ENCODE measurements at regions not wholly inside any gene's neighbourhood (a gene's known extent, or its start where the extent isn't known, plus 50 kb on each side); places are given as distances from the start of the nearest gene placed in this dataset.

DNA sequence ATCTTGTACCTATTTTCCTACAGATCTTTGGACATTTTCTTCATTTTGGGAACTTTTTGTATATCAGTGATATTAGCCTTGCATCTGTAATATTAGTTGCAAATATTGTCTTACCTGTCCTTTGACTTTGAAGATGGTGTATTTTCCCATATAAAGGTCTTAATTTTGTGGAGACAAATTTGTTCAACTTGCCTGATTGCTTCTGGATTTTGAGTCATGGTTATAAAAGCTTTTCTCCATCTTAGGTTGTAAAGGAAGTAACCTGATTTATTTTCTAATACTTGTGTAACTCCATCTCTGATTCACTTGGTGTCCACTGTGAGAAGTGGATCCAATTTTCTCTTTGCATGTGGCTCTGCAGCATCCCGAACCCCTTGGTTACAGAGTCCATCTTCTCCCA, 97.7 kb upstream of the OTOS start:
- Histone ChIP-seq H3K4me3 (replicated peaks; ENCODE audit: low read depth, low read length) (no peak overlapping the region), H3K36me3 (ENCODE audit: control insufficient read depth, insufficient read depth, low read length) (no peaks in the 10 kb centered on the region), H3K27me3 (replicated peaks; ENCODE audit: control insufficient read depth, insufficient read depth, low read length) (no peaks in the 10 kb centered on the region)
- no peak for DNase-seq (ENCODE audit: extremely low read depth, insufficient read length)
- TF ChIP-seq, protein P1, sequence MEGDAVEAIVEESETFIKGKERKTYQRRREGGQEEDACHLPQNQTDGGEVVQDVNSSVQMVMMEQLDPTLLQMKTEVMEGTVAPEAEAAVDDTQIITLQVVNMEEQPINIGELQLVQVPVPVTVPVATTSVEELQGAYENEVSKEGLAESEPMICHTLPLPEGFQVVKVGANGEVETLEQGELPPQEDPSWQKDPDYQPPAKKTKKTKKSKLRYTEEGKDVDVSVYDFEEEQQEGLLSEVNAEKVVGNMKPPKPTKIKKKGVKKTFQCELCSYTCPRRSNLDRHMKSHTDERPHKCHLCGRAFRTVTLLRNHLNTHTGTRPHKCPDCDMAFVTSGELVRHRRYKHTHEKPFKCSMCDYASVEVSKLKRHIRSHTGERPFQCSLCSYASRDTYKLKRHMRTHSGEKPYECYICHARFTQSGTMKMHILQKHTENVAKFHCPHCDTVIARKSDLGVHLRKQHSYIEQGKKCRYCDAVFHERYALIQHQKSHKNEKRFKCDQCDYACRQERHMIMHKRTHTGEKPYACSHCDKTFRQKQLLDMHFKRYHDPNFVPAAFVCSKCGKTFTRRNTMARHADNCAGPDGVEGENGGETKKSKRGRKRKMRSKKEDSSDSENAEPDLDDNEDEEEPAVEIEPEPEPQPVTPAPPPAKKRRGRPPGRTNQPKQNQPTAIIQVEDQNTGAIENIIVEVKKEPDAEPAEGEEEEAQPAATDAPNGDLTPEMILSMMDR (IDR thresholded peaks at IDR 0.05; ENCODE audit: insufficient read depth, low read length, poor library complexity, severe bottlenecking), result no peak

DNA sequence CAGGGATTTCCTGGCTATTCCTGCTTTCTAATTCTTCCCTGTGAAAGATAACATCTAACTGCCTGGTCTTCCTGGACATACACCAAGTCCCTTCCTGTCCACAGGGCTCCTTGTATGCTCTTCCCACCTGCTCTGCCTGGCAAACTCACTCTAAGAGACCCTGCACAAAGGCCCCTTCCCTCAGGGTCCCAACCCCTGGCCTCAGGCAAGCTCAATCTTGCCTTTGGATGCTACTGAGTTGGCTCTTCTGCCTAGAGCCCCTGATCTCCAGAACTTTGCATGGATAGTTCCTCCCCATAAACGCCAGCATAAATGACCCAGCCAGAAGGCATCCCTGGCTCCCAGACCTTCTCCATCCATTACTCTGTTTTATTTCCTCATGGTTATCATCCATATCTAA, 98.3 kb upstream of the OTOS start:
- Histone ChIP-seq H3K4me3 (replicated peaks; ENCODE audit: low read depth, low read length) (no peak overlapping the region), H3K27me3 (replicated peaks; ENCODE audit: control insufficient read depth, insufficient read depth, low read length) (no peaks in the 10 kb centered on the region), H3K36me3 (ENCODE audit: control insufficient read depth, insufficient read depth, low read length) (no peaks in the 10 kb centered on the region)
- TF ChIP-seq, protein P1 (IDR thresholded peaks at IDR 0.05; ENCODE audit: insufficient read depth, low read length, poor library complexity, severe bottlenecking), result no peak
- DNase-seq (ENCODE audit: extremely low read depth, insufficient read length), result no peak

DNA sequence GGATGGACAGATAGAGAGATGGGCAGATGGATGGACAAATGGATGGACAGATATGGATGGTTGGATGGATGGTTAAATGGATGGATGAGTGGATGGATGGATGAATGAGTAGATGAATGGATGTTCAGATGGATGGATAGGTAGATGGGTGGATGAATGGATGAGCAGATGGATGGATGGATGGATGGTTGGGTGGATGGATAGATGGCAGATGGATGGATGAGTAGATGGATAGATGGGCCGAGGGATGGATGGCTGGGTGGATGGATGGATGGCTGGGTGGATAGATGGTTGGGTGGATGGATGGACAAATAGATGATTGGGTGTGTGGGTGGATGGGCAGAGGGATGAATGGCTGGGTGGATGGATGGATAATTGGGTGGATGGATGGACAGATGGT, 98.9 kb upstream of the OTOS start:
- TF ChIP-seq, protein P1 (IDR thresholded peaks at IDR 0.05; ENCODE audit: insufficient read depth, low read length, poor library complexity, severe bottlenecking), result no peak
- Histone ChIP-seq H3K27me3 (replicated peaks; ENCODE audit: control insufficient read depth, insufficient read depth, low read length) (no peaks in the 10 kb centered on the region; the same call in 1 of the 2 replicates), H3K36me3 (ENCODE audit: control insufficient read depth, insufficient read depth, low read length) (no peaks in the 10 kb centered on the region), H3K4me3 (replicated peaks; ENCODE audit: low read depth, low read length) (no peak overlapping the region)
- DNase-seq (ENCODE audit: extremely low read depth, insufficient read length), result no peak

DNA sequence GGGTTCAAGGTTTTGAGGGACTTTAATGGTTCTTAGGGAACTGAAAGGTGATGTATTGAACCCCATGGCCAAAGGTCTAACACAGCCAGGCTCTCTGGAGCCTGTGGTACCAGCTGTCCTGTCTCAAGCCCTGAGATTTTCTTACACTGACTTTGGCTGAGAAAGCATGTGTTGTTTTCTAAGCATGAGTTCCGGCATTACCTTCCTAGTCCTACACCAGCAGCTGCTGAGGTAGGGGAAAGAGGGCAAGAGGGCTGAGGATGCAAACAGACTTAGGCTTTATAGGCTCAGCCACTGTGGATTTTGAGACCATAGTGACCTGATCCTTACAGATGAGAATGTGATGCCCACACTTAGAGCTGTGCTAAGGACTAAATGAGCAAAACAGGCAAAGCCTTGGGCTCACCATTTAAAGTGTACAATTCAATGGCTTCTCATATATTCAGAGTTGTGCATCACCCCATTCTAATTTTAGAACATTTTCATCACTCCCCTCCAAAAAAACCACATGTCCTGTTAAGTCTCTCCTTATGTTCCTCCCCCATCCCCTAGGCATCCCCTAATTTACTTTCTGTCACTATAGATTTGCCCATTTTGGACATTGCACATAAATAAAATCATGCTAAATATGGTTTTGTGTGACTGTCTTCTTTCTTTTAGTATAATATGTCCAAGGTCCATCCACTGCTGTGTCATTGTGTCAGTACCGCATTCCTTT, 99.7 kb upstream of the OTOS start:
- H3K27me3 ChIP-seq (replicated peaks; ENCODE audit: control insufficient read depth, insufficient read depth, low read length), result no peaks in the 10 kb centered on the region; the same call in 1 of the 2 replicates
- H3K36me3 ChIP-seq (ENCODE audit: control insufficient read depth, insufficient read depth, low read length), result no peaks in the 10 kb centered on the region
- DNase-seq (ENCODE audit: extremely low read depth, insufficient read length), result no peak
- H3K4me3 ChIP-seq (replicated peaks; ENCODE audit: low read depth, low read length), result no peak overlapping the region
- TF ChIP-seq, protein P1 (IDR thresholded peaks at IDR 0.05; ENCODE audit: insufficient read depth, low read length, poor library complexity, severe bottlenecking), result no peak

DNA sequence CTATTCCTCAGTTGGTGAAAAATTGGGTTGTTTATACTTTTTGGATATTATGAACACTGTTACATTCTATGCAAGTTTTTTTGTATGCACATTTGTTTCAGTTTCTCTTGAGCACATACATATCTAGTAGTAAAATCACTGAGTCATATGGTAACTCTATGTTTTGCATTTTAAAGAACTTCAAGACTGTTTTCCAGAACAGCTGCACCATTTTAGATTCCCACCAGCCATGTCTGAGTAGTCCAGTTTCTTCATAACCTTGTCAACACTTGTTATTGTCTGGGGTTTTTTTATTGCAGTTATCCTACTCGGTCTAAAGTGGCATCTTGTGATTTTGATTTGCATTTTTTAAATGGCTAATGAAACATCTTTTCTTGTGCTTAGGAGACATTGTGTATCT, 100.3 kb upstream of the OTOS start:
- Histone ChIP-seq H3K36me3 (ENCODE audit: control insufficient read depth, insufficient read depth, low read length) (no peaks in the 10 kb centered on the region), H3K4me3 (replicated peaks; ENCODE audit: low read depth, low read length) (no peak overlapping the region), H3K27me3 (replicated peaks; ENCODE audit: control insufficient read depth, insufficient read depth, low read length) (no peaks in the 10 kb centered on the region; the same call in 1 of the 2 replicates)
- DNase-seq (ENCODE audit: extremely low read depth, insufficient read length), result no peak
- TF ChIP-seq, protein P1 (IDR thresholded peaks at IDR 0.05; ENCODE audit: insufficient read depth, low read length, poor library complexity, severe bottlenecking), result no peak

Measured in GM06990 (cell line).